Transverse colon (tissue), 4 donors: ENCODE measurements at regions not wholly inside any gene's neighbourhood (a gene's known extent, or its start where the extent isn't known, plus 50 kb on each side); places are given as distances from the start of the nearest gene placed in this dataset.

Experiments used
- DNase-seq: peaks from one replicate; pipeline ENCODE4 v3.0.0-alpha.2; 2019
- H3K27ac ChIP-seq, 4 donors: fragments of 200-600 bp; sonication (generic); 2 replicates each; pipeline ENCODE4 v1.5.1; 2016 to 2018; ENCODE audit warnings: inconsistent platforms in 4 of 4
- H3K27me3 ChIP-seq: fragments of 200-600 bp; sonication (generic); 2 replicates; pipeline ENCODE4 v1.5.1; 2017; ENCODE audit warnings: inconsistent platforms
- H3K36me3 ChIP-seq, 4 donors: fragments of 200-600 bp; sonication (generic); 2 replicates each; pipeline ENCODE4 v1.5.1; 2017 to 2019; ENCODE audit warnings: inconsistent platforms in 4 of 4
- H3K4me1 ChIP-seq, 4 donors: fragments of 200-600 bp; sonication (generic); 2 replicates each; pipeline ENCODE4 v1.5.1; 2017 to 2020; ENCODE audit warnings: inconsistent platforms in 4 of 4
- H3K4me3 ChIP-seq, 4 donors: fragments of 200-600 bp; sonication (generic); 1 replicate in 1 of 4; 2 replicates in 3 of 4; pipeline versions ENCODE4 v1.5.1 to v1.6.1; 2017 to 2019; ENCODE audit warnings: inconsistent platforms in 4 of 4
- H3K9me3 ChIP-seq, 2 donors: fragments of 200-600 bp; sonication (generic); 2 replicates each; pipeline ENCODE4 v1.5.1; 2017 to 2019; ENCODE audit warnings: inconsistent platforms in 2 of 2
- CTCF ChIP-seq, 5 experiments: fragments of 200-600 bp in 3 of 5; fragments of 450-650 bp in 2 of 5; sonication (generic) in 3 of 5; IDR thresholded peaks; 1 replicate in 2 of 5; 2 replicates in 3 of 5; pipeline ENCODE4 v1.5.1; 2016 to 2017; ENCODE audit warnings: antibody characterized with exemption in 5 of 5, inconsistent platforms in 3 of 5, mild to moderate bottlenecking in 2 of 5, moderate library complexity in 1 of 5
- EP300 ChIP-seq: sonication (generic); formaldehyde crosslinking; IDR thresholded peaks from one replicate; pipeline ENCODE4 v1.6.1; 2017; ENCODE audit warnings: antibody characterized with exemption, low read depth
- POLR2A ChIP-seq: fragments of 450-650 bp; IDR thresholded peaks from one replicate; pipeline ENCODE4 v1.6.1; 2016; ENCODE audit warnings: antibody characterized with exemption, mild to moderate bottlenecking, moderate library complexity
- POLR2AphosphoS5 ChIP-seq, 3 donors: sonication (generic); formaldehyde crosslinking; IDR thresholded peaks; one replicate each; pipeline ENCODE4 v1.6.1; 2016; ENCODE audit warnings: antibody characterized with exemption in 3 of 3
- WGBS, 2 donors: methylation state at CpG; one replicate each; pipeline ENCODE4 v1.1.5; 2018; ENCODE audit warnings: low coverage in 1 of 2; 5-methylcytosine and 5-hydroxymethylcytosine counted together
- in situ Hi-C, 4 donors: fragments of 200-750 bp; cut with MboI; loops; one replicate each; pipeline versions ENCODE4 v1.15.0 to v1.15.1; 2017; ENCODE audit warnings: low sequenced_read_pairs in 3 of 4, low pct_ligation_motif_present in 1 of 4, low pct_unique_long_range_greater_than_20kb in 1 of 4
- intact Hi-C: fragments of 100-400 bp; cut with DNase I; formaldehyde crosslinking; loops from one replicate; pipeline ENCODE4 v1.15.1; 2023; ENCODE audit warnings: low total_unique reads

- Histone ChIP-seq H3K4me1 (peaks cover 0 to 48% (median 24%) of the 10 kb centered on the region in 4 donors), H3K36me3 (no peaks in the 10 kb centered on the region), H3K4me3 (no peak overlapping the region), H3K27me3 (no peaks in the 10 kb centered on the region), H3K9me3 (no peaks in the 10 kb centered on the region), H3K27ac (no peak overlapping the region)
- 39 to 50% methylated on average over 2 of the region's 2 CpGs for WGBS, 2 donors
- intact Hi-C loops (no loop called here), in situ Hi-C loops (no loop called here)
- DNase-seq, result peak; percentile 63
- TF ChIP-seq CTCF (IDR thresholded peaks at IDR 0.05), result no peak
- TF ChIP-seq POLR2AphosphoS5 (IDR thresholded peaks at IDR 0.05), result no peak
- TF ChIP-seq POLR2A, result no peak
- no peak for TF ChIP-seq EP300
These were observed 383.0 kb upstream of the SEMA3C start for GRCh38 chr7:81301815-81302214.

- no peak overlapping the region for H3K4me3 ChIP-seq
- H3K27me3 ChIP-seq, result no peaks in the 10 kb centered on the region
- DNase-seq, result no peak
- no peaks in the 10 kb centered on the region for H3K36me3 ChIP-seq
- no peak overlapping the region for H3K27ac ChIP-seq
- H3K9me3 ChIP-seq, result no peaks in the 10 kb centered on the region
- H3K4me1 ChIP-seq, result peaks cover 0 to 48% (median 24%) of the 10 kb centered on the region in 4 donors
- in situ Hi-C loops (no loop called here), intact Hi-C loops (no loop called here)
- WGBS, 2 donors, result 56 to 80% methylated on average over 3 of the region's 3 CpGs
- no peak for TF ChIP-seq CTCF (IDR thresholded peaks at IDR 0.05)
- TF ChIP-seq EP300, result no peak
- TF ChIP-seq POLR2AphosphoS5 (IDR thresholded peaks at IDR 0.05), result no peak
- TF ChIP-seq POLR2A, result no peak
These were observed 381.9 kb upstream of the SEMA3C start for GRCh38 chr7:81300753-81301152.

DNA sequence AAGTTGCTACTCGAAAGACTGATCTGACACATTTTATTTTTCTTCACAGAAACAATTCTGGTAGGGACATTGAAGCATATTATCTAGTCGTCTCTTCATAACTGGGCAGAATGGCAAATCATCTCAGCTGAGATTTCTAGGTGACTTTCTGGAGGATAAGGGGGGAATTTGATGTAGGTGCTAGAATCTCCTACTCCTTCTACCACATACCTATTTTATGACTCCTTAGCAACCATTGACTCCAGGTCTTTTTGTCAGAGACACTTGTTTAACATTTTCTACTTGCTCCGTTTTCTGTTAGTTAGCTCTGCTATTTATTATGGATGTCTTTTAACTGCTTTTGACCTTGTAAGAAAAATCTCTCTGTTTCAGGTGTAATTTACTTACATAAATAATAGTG lies 380.9 kb upstream of the SEMA3C start:
- Histone ChIP-seq H3K27me3 (no peaks in the 10 kb centered on the region), H3K36me3 (no peaks in the 10 kb centered on the region), H3K4me3 (no peak overlapping the region), H3K9me3 (no peaks in the 10 kb centered on the region), H3K27ac (peak overlapping the region in 3 of 4 donors; percentile 8 to 42 (median 27)), H3K4me1 (peaks cover 0 to 48% (median 24%) of the 10 kb centered on the region in 4 donors)
- DNase-seq, result no peak
- TF ChIP-seq EP300, result no peak
- TF ChIP-seq CTCF (IDR thresholded peaks at IDR 0.05), result no peak
- TF ChIP-seq POLR2AphosphoS5 (IDR thresholded peaks at IDR 0.05), result no peak
- TF ChIP-seq POLR2A, result no peak
- in situ Hi-C loops, result no loop called here
- WGBS, 2 donors, result 53 to 55% methylated on average over 3 of the region's 3 CpGs
- intact Hi-C loops, result no loop called here

DNA sequence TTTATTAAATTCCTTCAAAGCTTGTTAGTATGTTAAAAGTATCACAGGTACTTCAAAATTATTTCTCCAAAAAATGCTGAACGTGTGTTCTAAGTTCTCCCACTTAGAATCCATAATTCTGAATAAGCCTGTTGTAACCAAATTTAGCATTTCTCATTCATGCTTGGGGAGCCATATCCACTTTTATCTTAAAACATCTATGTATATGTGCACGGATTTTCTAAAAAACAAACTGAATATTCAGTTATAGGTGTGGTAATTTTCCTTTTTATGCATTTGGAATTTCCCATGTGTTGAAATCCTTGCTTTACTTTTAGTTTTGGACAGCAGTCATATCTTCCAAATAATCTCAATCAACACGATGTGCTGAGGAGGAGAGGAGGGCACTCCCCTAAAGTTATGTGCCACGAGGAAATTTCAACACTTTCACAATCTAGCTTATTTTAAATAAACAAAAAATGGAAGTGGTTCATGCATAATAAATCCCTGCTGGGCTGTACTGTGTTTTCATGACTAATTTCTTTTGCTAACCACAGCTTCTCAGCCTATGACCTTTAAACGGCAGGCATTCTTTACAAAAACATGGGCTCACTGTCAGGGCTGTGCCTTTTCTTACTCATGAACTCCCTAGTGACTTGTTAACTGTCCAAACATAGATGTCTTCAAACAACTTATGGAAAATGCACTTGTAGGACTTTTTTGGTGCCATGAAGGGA lies 380.3 kb upstream of the SEMA3C start:
- TF ChIP-seq EP300 (no peak), POLR2AphosphoS5 (IDR thresholded peaks at IDR 0.05) (no peak), CTCF (IDR thresholded peaks at IDR 0.05) (no peak), POLR2A (no peak)
- DNase-seq, result no peak
- in situ Hi-C loops (no loop called here), intact Hi-C loops (no loop called here)
- 16 to 23% methylated on average over 5 of the region's 5 CpGs for WGBS, 2 donors
- no peaks in the 10 kb centered on the region for H3K27me3 ChIP-seq
- H3K4me1 ChIP-seq, result peaks cover 0 to 48% (median 24%) of the 10 kb centered on the region in 4 donors
- H3K36me3 ChIP-seq, result no peaks in the 10 kb centered on the region
- no peak overlapping the region for H3K4me3 ChIP-seq
- H3K9me3 ChIP-seq, result no peaks in the 10 kb centered on the region
- H3K27ac ChIP-seq, result peak overlapping the region in 3 of 4 donors; percentile 8 to 42 (median 27)
